Prostate gland (tissue), 2 donors: ENCODE measurements at regions not wholly inside any gene's neighbourhood (a gene's known extent, or its start where the extent isn't known, plus 50 kb on each side); places are given as distances from the start of the nearest gene placed in this dataset.

Experiments
- CTCF ChIP-seq, 4 experiments: fragments of 200-600 bp in 2 of 4; fragments of 450-650 bp in 2 of 4; sonication (generic) in 2 of 4; IDR thresholded peaks; 1 replicate in 3 of 4; 2 replicates in 1 of 4; pipeline ENCODE4 v1.5.1; 2016 to 2019; ENCODE audit warnings: antibody characterized with exemption in 4 of 4, mild to moderate bottlenecking in 2 of 4, moderate library complexity in 2 of 4
- POLR2AphosphoS5 ChIP-seq: sonication (generic); formaldehyde crosslinking; IDR thresholded peaks from one replicate; pipeline ENCODE4 v1.6.1; 2017; ENCODE audit warnings: antibody characterized with exemption

DNA sequence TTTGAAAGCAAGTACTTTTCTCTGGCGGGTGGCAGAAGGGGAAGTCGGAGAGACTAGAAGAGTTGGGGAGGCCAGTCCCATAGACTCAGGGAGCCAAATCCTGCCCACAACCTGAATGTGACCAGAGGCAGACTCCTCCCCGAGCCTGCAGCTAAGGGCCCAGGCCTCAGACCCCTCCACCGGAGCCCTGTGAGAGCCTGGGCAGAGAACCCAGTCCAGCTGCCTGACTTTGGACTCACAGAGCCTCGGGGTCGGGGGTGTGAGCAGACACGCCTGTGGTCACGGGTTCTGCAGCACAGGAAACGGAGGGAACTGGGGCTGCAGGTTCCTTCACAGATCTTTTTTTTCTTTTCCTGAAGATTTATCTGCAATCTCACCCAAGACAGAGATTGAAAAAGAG lies 312.3 kb downstream of the CTTN start:
- TF ChIP-seq POLR2AphosphoS5, result no peak
- TF ChIP-seq CTCF (IDR thresholded peaks at IDR 0.05), result no peak
